Tibial artery (tissue), 4 donors: ENCODE measurements at regions not wholly inside any gene's neighbourhood (a gene's known extent, or its start where the extent isn't known, plus 50 kb on each side); places are given as distances from the start of the nearest gene placed in this dataset.

Source experiments
- DNase-seq, 2 donors: peaks; one replicate each; pipeline ENCODE4 v3.0.0-alpha.2; 2019
- H3K27ac ChIP-seq, 2 donors: fragments of 200-600 bp; sonication (generic) in 1 of 2; 1 replicate in 1 of 2; 2 replicates in 1 of 2; pipeline ENCODE4 v1.5.1; 2018 to 2019; ENCODE audit warnings: mild to moderate bottlenecking in 1 of 2
- H3K27me3 ChIP-seq, 2 donors: fragments of 200-600 bp; sonication (generic) in 1 of 2; one replicate each; pipeline versions ENCODE4 v1.5.1 to v1.6.0; 2016 to 2019
- H3K36me3 ChIP-seq, 3 donors: fragments of 200-600 bp; sonication (generic) in 2 of 3; one replicate each; pipeline ENCODE4 v1.5.1; 2016 to 2019; ENCODE audit warnings: mild to moderate bottlenecking in 2 of 3
- H3K4me1 ChIP-seq, 4 donors: fragments of 200-600 bp; sonication (generic) in 2 of 4; 1 replicate in 3 of 4; 2 replicates in 1 of 4; pipeline ENCODE4 v1.5.1; 2016 to 2019
- H3K4me3 ChIP-seq, 2 donors: fragments of 200-600 bp; sonication (generic) in 1 of 2; 1 replicate in 1 of 2; 2 replicates in 1 of 2; pipeline ENCODE4 v1.5.1; 2018 to 2019; ENCODE audit warnings: mild to moderate bottlenecking in 2 of 2
- H3K9me3 ChIP-seq, 3 donors: fragments of 200-600 bp; sonication (generic) in 1 of 3; one replicate each; pipeline ENCODE4 v1.5.1; 2016 to 2019
- intact Hi-C: fragments of 100-400 bp; cut with DNase I; formaldehyde crosslinking; loops from one replicate; pipeline ENCODE4 v1.15.0; 2023; ENCODE audit warnings: low total_unique reads
- TF ChIP-seq, protein P1 (sequence below), 2 experiments: fragments of 200-600 bp in 1 of 2; fragments of 450-650 bp in 1 of 2; IDR thresholded peaks; one replicate each; pipeline ENCODE4 v1.5.1; 2017 to 2019; ENCODE audit warnings: antibody characterized with exemption in 2 of 2, mild to moderate bottlenecking in 1 of 2, moderate library complexity in 1 of 2

DNA sequence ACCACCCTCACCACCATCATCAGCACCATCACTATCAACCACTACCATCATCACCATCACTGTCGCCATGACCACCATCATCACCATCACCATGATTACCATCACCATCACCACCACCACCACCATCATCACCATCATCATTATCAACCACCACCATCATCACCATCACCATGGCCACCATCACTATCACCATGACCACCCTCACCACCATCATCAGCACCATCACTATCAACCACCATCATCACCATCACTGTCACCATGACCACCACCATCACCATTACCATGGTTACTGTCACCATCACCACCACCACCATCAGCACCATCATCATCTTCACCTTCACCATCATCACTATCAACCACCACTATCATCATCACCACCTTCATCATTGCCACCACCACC lies 183.4 kb downstream of the SHANK2 start:
- H3K27ac ChIP-seq: no peak overlapping the region
- H3K36me3 ChIP-seq: no peaks in the 10 kb centered on the region
- intact Hi-C loops: no loop called here
- TF ChIP-seq, protein P1, sequence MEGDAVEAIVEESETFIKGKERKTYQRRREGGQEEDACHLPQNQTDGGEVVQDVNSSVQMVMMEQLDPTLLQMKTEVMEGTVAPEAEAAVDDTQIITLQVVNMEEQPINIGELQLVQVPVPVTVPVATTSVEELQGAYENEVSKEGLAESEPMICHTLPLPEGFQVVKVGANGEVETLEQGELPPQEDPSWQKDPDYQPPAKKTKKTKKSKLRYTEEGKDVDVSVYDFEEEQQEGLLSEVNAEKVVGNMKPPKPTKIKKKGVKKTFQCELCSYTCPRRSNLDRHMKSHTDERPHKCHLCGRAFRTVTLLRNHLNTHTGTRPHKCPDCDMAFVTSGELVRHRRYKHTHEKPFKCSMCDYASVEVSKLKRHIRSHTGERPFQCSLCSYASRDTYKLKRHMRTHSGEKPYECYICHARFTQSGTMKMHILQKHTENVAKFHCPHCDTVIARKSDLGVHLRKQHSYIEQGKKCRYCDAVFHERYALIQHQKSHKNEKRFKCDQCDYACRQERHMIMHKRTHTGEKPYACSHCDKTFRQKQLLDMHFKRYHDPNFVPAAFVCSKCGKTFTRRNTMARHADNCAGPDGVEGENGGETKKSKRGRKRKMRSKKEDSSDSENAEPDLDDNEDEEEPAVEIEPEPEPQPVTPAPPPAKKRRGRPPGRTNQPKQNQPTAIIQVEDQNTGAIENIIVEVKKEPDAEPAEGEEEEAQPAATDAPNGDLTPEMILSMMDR (IDR thresholded peaks at IDR 0.05): no peak
- no peaks in the 10 kb centered on the region for H3K4me1 ChIP-seq
- DNase-seq: no peak
- H3K4me3 ChIP-seq: no peak overlapping the region
- H3K9me3 ChIP-seq: no peaks in the 10 kb centered on the region
- peaks cover 0 to 28% of the 10 kb centered on the region in 2 donors for H3K27me3 ChIP-seq

DNA sequence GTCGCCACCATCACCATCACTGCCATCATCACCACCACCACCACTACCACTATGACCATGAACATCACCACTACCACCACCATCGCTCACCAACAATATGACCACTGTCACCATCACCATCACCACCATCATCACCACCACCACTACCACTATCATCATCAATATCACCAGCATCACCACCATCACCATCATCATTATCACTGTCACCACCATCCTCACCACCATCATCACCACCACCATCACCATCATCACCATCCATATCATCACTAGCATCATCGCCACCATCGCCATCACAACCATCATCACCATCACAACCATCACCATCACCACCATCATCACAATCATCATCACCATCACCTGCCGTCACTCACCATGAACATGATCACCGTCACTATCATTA lies 184.6 kb downstream of the SHANK2 start:
- Histone ChIP-seq H3K4me3 (no peak overlapping the region), H3K27ac (no peak overlapping the region), H3K27me3 (peaks cover 0 to 29% of the 10 kb centered on the region in 2 donors), H3K9me3 (no peaks in the 10 kb centered on the region), H3K4me1 (no peaks in the 10 kb centered on the region), H3K36me3 (no peaks in the 10 kb centered on the region)
- intact Hi-C loops: no loop called here
- DNase-seq: no peak
- TF ChIP-seq, protein P1 (IDR thresholded peaks at IDR 0.05): no peak

GRCh38 chr11:71066311-71066710 lies 186.1 kb downstream of the SHANK2 start:
- Histone ChIP-seq H3K36me3 (no peaks in the 10 kb centered on the region), H3K27me3 (peaks cover 0 to 27% of the 10 kb centered on the region in 2 donors), H3K4me3 (no peak overlapping the region), H3K9me3 (no peaks in the 10 kb centered on the region), H3K4me1 (no peaks in the 10 kb centered on the region), H3K27ac (no peak overlapping the region)
- DNase-seq: no peak
- TF ChIP-seq, protein P1 (IDR thresholded peaks at IDR 0.05): no peak
- intact Hi-C loops: no loop called here

GRCh38 chr11:71065841-71066240 lies 186.5 kb downstream of the SHANK2 start:
- DNase-seq: no peak
- no peaks in the 10 kb centered on the region for H3K9me3 ChIP-seq
- TF ChIP-seq, protein P1 (IDR thresholded peaks at IDR 0.05): no peak
- peaks cover 0 to 28% of the 10 kb centered on the region in 2 donors for H3K27me3 ChIP-seq
- H3K4me3 ChIP-seq: no peak overlapping the region
- H3K27ac ChIP-seq: no peak overlapping the region
- no peaks in the 10 kb centered on the region for H3K4me1 ChIP-seq
- intact Hi-C loops: no loop called here
- no peaks in the 10 kb centered on the region for H3K36me3 ChIP-seq

DNA sequence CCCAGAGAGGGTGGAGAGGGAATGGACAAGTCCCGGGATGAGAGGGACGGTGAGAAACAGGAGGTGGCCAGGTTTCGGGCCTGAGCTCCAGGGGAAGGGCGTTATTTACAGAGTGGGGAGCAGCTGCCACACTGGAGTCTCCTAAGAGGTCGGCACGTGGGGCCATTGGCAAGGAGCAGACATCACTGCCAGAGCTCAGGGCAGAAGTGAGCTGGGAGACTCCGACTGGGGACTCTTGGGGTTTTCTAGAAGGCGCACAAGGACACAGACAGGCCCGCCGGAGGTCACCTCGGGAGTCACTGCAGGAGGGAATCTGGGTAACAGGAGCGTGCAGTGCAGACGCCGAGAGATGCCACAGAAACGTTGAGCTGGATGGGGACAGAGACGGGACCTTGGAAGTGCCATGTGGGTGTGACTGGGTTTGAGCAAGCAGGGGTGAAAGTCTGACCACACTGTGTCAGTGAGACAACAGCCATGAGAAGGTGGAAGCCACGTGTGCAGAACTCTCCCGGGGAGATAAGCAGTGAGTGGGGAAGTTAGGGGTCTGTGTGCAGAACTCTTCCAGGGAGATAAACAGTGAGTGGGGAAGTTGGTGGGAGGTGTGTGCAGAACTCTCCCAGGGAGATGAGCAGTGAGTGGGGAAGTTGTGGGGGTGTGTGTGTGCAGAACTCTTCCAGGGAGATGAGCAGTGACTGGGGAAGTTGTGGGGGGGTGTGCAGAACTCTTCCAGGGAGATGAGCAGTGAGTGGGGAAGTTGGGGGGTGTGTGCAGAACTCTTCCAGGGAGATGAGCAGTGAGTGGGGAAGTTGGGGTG lies 187.5 kb downstream of the SHANK2 start:
- Histone ChIP-seq H3K27ac (no peak overlapping the region), H3K36me3 (no peaks in the 10 kb centered on the region), H3K9me3 (no peaks in the 10 kb centered on the region), H3K4me1 (no peaks in the 10 kb centered on the region), H3K4me3 (no peak overlapping the region), H3K27me3 (peaks cover 0 to 28% of the 10 kb centered on the region in 2 donors)
- TF ChIP-seq, protein P1 (IDR thresholded peaks at IDR 0.05): no peak
- intact Hi-C loops: no loop called here
- no peak for DNase-seq
